SKM-1 (cell line): ENCODE measurements at regions not wholly inside any gene's neighbourhood (a gene's known extent, or its start where the extent isn't known, plus 50 kb on each side); places are given as distances from the start of the nearest gene placed in this dataset.

ENCODE experiments used
- DNase-seq: peaks from one replicate; lab custom pipeline; 2025; ENCODE audit not compliant: unreplicated experiment; lab: John Stamatoyannopoulos, UW

DNA sequence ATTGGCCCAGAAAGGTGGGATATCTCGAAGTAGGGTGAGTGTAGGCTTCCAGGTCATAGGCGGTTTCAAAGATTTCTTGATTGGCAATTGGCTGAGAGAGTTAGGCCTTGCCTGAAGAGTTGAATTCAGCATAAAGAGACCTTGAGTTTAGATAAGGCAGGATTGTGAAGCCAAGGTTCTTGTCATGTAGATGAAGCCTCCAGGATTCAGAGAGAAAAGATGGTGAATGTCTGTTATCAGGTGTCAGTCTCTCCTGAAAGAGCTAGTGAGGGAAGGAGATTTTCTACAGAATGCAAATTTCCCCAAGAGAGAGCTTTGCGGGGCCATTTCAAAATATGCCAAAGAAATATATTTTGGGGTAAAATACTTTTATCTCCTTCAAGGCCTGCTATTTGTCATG lies 217.0 kb upstream of the TLE3 start:
- DNase-seq: no peak

DNA sequence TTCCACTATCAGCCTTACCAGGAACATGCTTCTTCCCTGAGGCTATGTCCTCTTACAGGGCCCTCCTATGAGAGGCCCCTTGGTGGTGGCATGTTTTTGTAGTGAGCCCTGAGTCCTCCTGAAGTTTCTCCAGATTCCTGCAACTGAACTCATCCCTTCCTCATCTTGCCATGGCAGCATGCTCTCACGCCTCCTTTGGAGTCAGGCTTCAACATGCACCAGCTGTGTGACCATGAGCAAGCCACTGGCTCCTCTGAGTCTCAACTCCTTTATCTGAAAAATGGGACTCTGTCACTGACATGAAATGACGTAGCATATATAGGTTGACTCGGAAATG lies 216.3 kb upstream of the TLE3 start:
- DNase-seq: no peak

DNA sequence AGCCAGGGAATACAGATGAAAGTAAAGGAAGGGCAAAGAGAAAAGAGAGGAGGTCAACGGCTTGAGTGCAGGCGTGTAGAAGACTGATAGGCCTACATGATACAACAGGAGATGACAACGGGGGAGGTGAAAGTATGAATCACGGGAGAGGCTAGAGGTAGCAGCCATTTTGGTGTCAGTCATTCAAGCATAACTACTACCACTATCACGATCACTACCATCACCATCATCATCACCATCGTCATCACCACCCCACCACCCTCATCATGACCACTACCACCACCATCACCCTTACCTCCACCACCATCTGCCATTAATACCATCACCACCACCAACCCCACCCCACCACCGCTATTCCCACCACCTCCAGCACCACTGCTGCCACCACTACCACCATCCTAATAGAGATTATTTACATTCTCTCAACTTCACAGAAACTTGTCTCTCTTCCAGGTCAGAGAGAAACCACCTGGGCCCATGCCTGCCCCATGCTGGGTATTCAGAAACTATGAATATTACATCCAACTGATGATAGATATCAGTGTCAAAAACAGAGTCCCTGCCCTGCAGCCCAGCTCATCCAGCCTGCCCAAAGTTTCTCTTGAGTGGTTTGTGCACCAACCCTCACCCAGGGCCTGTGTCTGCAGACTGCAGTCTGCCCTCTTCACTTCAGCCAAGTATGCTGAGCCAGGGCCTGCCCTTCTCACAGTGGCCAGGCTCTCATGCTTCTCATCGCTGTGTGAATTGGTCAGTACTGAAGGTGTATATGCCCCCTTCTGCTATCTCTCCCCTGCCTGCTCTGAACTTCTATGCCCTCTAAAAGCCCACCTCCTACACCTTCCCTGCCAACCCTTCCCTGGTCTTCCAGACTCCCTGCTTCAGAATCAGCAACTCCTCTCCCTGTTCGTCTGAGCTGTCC lies 215.6 kb upstream of the TLE3 start:
- no peak for DNase-seq

DNA sequence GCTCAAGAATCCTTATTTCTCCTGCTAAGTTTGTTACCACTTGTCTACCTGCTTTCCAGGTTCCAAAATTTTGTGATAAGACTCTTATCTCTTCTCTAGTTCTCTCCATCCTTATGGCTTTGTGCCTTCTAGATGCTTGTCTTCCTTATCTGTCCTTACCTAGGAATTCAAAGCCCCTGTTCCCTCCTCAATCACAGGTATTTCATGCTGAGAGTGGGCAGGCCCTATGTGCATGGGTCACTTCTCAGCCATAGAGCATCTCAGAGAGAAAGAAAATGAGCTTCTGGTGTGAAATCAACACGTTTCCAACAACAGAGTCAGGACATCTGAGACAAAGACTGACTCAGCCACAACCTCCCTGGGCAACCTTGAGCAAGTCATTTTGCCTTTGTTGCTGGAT lies 214.1 kb upstream of the TLE3 start:
- DNase-seq: no peak

DNA sequence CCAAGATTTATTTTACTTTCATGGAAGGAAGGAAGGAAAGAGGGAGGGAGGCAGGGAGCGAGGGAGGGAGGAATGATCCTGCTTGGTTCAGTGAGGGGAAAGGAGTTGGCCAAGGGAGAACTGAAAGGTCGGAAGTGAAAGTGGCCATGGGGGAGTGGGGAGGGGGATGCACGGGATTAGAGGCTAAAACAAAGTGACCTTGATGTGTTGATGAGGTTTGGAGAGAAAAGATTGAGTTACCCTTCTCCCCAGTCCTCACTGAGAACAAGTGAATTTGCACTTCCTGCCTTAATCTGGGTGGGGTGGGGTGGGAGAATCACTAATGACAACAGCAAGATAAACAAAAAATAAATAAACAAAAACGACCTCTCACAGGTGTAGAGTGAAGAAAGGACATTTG lies 212.0 kb upstream of the TLE3 start:
- no peak for DNase-seq

DNA sequence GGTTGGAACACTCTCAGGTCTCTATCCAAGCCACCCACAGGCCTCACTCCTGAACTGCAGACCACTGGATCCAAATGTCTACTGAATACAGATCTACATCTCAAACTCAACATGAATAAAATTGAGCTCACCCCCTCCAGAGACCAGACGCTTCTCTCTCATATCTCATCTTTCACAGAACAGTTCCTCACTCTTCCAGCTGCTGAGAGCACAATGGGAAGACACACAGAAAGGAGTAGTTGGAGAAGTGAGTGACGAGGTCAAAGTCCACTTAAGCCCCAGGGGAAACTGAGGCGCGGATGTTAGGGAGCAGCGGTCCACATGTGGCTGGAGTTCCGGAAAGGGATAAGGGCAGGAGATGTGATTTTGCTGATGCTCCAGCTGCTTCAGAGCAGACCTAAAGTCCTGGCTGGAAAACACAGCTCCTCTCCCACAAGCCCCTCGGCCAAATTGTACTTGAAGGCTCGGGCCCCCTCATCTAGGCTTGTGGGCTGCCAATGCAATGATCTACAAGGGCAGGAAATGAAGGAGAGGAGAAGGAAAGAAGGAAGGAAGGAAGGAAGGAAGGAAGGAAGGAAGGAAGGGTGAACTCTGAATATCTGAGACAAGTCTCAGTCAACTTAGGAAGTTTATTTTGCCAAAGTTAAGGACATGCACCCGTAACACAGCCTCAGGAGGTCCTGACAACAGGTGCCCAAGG lies 211.2 kb upstream of the TLE3 start:
- DNase-seq: no peak

DNA sequence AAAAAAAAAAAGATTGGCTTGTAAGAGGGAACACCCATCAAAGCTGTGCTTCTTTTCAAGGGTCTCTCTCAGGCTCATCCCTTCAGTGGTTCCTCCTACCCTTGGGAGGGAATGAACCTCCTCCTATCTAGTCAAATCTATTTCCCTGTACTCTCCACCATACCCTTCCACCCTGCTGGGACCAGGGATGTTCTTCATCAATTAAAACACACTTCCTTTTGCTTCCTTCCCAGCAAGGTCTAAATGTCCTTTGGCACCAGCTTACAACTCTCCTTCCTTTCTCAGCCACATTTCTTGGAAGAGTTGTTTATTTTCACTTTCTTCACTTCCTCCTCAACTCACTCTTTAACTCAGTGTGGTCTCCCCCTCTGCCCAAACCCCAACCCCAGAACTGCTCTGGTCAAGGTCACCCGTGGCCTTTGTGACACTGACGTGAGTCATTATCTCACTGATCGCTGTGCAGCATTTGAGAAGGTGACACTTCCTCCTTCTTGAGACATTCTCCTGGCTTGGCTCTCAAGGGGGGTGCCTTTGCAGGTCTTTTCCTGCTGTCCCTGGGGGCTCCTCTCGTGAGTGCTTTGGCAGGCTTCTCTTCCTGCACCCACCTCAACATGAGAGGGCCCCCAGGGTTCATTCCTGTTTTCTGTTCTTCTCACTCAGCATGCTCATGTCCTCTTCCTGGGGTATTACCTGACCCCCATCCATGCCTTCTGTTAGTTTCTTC lies 210.5 kb upstream of the TLE3 start:
- no peak for DNase-seq

DNA sequence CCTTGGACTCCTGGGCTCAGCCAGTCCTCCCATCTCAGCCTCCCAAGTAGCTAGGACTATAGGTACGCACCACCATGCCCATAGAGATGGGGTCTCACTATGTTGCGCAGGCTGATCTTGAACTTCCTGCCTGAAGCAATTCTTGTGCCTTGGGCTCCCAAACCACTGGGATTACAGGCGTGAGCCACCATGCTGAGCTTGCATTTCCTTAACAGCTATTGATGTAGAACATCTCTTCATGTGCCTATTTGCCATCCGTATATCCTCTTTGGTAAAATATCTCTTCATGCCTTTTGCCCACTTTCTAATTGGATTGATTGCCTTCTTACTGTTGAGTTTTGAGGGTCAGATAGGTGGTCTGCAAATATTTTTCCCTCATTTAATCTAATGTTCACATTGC lies 208.9 kb upstream of the TLE3 start:
- DNase-seq: no peak

DNA sequence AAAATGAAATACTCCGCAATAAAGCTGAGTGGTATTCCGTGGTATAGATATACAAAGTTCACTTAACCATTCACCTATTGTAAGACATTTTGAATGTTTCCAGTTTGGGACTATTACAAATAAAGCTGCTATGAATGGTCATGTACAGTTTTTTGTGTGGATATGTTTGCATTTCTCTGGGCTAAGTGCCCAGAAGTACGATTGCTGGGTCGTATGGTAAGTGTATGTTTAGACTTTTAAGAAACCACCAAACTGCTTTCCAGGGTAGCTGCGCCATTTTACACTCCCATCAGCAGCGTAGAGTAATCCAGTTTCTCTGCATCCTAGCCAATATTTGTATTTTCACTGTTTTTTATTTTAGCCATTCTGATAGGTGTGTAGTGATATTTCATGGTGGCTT lies 208.4 kb upstream of the TLE3 start:
- DNase-seq: no peak

DNA sequence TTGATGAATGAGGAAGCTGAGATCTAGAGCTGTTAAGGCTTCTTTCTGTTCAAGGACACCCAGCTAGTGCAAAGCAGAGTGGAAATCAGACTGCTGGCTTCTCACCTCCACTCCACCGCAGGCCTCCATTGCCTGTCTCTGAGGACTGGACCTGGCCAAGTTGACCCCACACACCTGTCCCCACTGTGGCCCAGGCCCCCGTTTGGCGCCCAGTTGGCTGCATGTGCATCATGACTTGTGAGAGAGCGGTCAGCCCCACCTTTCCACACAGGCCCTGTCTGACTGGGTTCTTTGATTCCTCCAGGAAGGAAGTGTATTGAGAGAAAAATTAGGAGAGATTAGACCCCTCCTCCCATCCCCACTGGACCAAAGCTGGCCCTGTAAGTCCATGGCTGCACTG lies 206.3 kb upstream of the TLE3 start:
- DNase-seq: no peak

DNA sequence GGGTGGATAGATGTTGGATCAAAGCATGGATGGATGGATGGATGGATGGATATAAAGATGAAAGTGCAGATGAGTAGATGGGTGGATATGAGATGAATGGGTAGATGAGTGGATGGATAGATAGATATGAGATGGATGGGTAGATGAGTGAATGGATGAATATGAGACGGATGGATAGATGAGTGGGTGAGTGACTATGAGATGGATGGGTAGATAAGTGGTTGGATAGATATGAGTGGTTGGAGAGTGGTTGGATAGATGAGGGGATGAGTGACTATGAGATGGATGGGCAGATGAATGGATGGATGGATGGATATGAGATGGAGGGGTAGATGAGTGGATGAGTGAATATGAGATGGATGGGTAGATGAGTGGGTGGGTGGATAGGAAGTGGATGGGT lies 204.6 kb upstream of the TLE3 start:
- DNase-seq: no peak

DNA sequence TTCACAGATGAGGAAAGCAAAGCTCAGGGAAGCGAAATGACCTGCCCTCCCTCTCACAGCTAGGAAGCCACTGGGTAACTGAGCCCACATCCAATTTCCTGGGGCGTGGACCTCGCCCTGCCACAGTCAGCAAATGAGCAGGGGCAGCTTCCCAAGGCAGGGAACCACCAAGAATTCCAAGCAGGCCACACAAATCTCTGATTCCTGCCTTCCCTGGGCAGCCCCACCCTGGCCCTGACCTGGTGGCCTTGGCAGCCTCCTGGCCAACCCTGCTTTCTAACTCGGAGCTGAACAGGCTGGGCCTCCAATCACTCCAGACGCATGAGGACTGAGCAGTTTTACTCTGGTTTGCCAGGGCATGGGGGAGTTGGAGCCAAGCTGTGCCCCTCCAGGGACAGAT lies 203.7 kb upstream of the TLE3 start:
- no peak for DNase-seq

DNA sequence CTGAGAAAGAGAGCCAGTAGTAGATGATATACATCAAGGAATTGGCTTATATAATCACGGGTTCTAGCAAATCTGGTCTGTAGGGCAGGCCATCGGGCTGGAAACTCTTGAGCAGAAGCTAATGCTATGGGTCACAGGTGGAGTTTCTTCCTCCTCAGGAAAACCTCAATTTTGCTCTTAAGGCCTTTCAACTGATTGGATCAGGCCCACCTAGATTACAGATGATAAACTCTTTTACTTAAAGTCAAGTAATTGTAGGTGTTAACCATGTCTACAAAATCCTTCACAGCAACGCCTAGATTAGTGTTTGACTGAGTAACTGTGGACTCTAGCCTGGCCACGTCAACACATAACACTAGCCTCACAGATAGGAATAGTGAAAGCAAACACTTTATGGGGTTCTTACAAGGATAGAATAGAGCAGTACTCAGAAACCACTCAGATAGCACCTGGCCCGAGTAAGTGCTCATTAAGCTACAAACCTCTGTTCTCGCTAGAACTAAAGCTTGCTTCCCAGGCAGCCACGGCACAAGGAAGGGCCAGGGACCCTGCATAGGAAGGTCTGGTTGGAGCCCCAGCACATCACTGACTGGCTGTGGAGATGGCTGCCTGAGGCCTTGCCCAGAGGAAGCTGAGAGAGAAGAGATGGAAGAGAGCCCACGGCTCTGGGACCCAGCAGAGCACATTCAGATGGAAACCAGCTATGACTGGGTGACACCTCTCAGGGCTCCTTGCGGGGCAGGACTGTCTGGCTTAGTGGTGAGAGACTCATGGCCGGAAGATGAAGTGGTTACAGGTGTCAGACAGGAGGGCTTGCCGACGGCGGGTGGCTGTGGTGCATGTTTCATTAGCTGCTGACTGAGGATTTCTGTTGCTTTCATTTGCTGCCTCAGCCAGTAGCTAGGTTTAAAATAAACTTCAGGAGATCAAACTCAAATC lies 202.5 kb upstream of the TLE3 start:
- no peak for DNase-seq

DNA sequence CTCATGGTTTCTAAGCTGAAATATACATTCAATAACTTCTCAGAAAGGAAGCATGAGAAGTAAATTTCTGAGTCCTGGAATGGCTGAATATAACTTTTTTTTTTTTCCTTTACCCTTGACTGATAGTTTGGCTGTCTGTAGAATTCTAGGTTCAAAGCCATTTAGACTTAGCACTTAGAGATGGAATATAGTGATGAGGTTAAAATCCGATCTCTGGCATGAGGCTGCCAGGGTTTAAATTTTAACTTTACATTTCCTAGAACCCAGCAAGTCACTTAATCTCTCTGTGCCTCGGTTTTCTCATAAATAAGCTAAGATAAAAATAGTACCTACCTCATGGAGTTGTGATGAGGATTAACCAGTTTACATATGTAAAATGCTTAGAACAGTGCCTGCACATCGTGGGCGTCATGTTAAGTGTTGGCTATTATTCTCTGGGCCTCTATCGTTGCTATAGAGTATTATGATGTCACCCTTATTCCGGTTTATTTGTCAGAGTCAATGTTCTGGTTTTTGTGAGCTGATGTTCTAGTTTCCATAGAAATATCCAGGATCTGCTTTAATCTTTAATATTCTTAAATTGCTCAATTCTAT lies 199.8 kb upstream of the TLE3 start:
- no peak for DNase-seq

DNA sequence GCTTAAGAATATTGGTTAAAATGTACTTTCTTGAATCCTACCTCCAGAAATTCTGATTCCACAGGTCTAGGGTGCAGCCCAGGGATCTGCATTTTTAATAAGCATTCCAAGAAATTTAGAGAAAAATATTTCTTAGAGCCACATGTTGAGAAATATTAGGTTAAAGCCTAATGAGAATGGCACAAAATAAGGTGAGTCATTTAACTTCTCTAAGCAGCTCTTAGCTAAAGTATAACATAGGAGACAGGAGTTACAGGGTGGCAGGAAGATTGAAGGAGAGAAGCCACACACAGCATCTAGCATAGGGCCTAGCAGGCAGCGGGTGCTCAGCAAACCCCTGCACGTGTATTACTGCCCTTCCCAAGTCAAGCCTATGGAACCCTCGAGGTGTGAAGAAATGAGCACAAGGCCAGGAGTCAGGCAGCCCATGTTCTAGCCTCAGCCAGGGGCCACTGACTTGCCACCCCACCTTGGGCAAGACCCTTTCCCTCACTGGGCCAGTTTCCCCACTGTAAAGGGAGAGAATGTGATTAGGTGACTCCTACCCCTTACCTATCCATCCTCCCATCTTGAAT lies 197.1 kb upstream of the TLE3 start:
- no peak for DNase-seq

DNA sequence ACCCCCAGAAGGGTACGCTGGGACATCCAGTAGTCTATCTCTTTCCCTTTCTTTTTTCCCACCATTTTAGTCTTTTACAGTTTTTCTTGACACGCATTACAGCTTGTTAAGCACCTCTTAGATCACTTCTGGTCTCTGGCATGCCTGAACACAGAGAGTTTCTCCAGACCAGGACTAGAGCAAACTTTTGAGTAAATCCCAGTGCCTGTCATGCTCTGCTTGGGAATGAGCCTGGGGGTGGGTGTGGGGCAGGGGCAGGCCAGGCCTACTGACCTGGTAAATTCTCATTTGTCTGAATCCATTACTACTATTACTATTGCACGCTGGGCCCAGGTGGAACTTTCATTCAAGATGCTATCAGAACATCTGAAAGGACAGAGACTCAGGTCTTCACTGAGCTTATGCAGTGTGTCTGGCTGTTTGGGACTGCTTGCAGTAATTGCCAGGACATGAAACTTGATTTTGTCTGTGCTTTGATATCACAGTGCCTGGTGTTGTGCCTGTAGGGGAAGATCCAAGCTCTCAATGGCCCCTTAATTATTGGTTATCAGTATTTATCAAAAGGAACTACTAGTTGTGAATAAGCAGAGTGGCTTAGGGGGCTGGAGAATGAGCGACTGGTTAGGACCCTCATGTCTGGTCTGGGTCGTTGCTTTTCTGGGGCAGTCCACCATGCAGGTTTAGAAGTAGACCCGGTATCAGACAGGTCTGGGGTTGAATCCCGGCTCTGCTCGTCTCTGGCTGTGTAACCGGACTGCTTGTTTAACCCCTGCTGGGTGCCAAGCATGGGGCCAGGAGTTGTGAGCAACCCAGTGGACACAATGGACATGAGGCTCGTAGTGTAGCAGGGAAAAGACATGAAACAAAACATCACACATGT lies 196.1 kb upstream of the TLE3 start:
- no peak for DNase-seq

DNA sequence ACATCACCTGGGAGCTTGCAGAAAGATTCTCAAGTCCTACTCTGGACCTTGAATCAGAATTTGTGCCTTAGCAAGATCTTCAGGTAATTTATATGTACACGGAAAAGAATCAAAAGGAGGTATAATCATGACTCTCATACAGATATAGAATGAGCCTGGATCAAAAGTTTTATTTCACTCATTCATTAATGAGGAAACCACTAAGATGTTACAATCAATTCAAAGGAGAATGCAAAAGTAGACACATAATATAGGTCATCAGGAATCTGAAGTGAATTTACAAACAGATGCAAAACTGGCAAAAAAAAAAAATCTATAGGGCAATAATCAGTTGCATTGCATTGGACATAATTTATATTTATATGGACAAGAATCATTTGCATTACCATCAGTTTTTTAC lies 195.4 kb upstream of the TLE3 start:
- DNase-seq: no peak

DNA sequence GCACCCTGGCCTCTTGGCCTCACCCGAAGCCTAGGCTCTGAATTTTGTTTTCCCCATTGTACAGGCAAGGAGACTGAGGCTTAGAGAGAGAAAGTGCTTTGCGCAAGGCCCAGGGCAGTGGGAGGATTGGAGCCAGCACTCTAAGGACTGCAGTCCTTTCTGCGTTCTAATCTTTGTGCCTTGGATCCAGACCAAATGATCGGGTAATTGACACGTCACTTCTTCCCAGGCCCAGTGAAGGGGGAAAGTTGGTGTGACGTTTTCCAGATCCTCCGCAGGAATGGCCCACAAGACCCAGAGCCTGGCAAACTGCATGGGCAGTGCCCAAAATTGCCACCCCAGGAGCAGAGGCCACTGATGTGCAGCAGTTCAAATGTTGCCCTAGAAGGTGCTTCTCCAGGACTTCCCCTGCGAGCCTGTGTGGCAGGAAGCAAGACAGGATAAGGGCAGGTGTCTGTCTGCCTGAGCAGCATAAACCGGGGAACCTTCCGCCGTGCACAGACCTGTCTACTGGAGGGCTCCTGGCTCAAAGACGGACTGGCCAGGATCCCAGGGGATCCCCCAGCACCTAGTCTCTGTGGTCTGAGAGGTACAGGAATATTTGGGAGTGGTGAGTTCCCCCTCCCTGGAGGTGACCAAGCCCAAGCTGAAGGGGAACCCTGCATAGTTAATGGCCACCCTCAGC lies 194.5 kb upstream of the TLE3 start:
- no peak for DNase-seq
